Esophagus (tissue), 2 donors: ENCODE measurements at regions not wholly inside any gene's neighbourhood (a gene's known extent, or its start where the extent isn't known, plus 50 kb on each side); places are given as distances from the start of the nearest gene placed in this dataset.
A peak's percentile ranks its signal among the peaks of the same experiment; 100 is the strongest.
"Not testable (repeated sequence)": the region's sequence is repeated elsewhere in the genome, so short reads cannot be mapped to it uniquely, and the experiment has no call there.

Experiments
- H3K27ac ChIP-seq, 2 donors: one replicate each; pipeline ENCODE4 v1.5.1; 2013; ENCODE audit warnings: low read depth in 2 of 2, mild to moderate bottlenecking in 2 of 2, inconsistent platforms in 1 of 2, low read length in 1 of 2, moderate library complexity in 1 of 2
- H3K27me3 ChIP-seq, 2 donors: one replicate each; pipeline ENCODE4 v1.6.1; 2013; ENCODE audit warnings: low read length in 2 of 2, control low read depth in 1 of 2, mild to moderate bottlenecking in 1 of 2; ENCODE audit not compliant: insufficient read depth in 2 of 2, control insufficient read depth in 1 of 2
- H3K36me3 ChIP-seq, 2 donors: one replicate each; pipeline ENCODE4 v1.6.1; 2013; ENCODE audit warnings: low read length in 1 of 2; ENCODE audit not compliant: control insufficient read depth in 2 of 2, insufficient read depth in 2 of 2
- H3K4me1 ChIP-seq, 2 donors: one replicate each; pipeline ENCODE4 v1.6.1; 2013; ENCODE audit warnings: low read length in 1 of 2; ENCODE audit not compliant: control insufficient read depth in 2 of 2, insufficient read depth in 2 of 2
- H3K4me3 ChIP-seq, 2 donors: one replicate each; pipeline ENCODE4 v1.5.1; 2013; ENCODE audit warnings: low read length in 2 of 2, mild to moderate bottlenecking in 2 of 2, low read depth in 1 of 2, moderate library complexity in 1 of 2
- H3K9me3 ChIP-seq, 2 donors: one replicate each; pipeline ENCODE4 v1.6.1; 2013; ENCODE audit warnings: mild to moderate bottlenecking in 2 of 2, low read depth in 1 of 2, low read length in 1 of 2, moderate library complexity in 1 of 2; ENCODE audit not compliant: control insufficient read depth in 2 of 2, insufficient read depth in 1 of 2
- WGBS, 2 donors: extraction: QIAGEN DNeasy Blood & Tissue Kit; methylation state at CpG; one replicate each; pipeline ENCODE4 v1.1.7; 2013; 5-methylcytosine and 5-hydroxymethylcytosine counted together
- donor health status: healthy with polysubstance abuse.
- donor health status: Bipolar disorder and iron deficiency.

- 90 to 95% methylated on average over 3 of the region's 3 CpGs for WGBS, 2 donors
These were observed 125.2 kb downstream of the UNC93B1 start for GRCh38 chr11:67878666-67879065.

GRCh38 chr11:67877316-67877715 is 126.6 kb downstream of the UNC93B1 start:
- H3K36me3 ChIP-seq, H3K9me3 ChIP-seq, H3K4me1 ChIP-seq, H3K4me3 ChIP-seq, H3K27ac ChIP-seq, H3K27me3 ChIP-seq: not testable (repeated sequence)
- WGBS, 2 donors: 60 to 66% methylated on average over 4 of the region's 4 CpGs

More at GRCh38 chr11:67878666-67879065, 125.2 kb downstream of the UNC93B1 start:
- not testable (repeated sequence) for H3K9me3 ChIP-seq, H3K27ac ChIP-seq, H3K27me3 ChIP-seq, H3K4me3 ChIP-seq, H3K36me3 ChIP-seq, H3K4me1 ChIP-seq

- not testable (repeated sequence) for H3K4me3 ChIP-seq, H3K9me3 ChIP-seq, H3K27me3 ChIP-seq, H3K36me3 ChIP-seq, H3K4me1 ChIP-seq, H3K27ac ChIP-seq
- WGBS, 2 donors: 80 to 81% methylated on average over 12 of the region's 12 CpGs
These were observed 130.7 kb downstream of the UNC93B1 start for GRCh38 chr11:67873223-67873622.

- not testable (repeated sequence) for H3K27me3 ChIP-seq, H3K36me3 ChIP-seq, H3K27ac ChIP-seq, H3K4me3 ChIP-seq, H3K4me1 ChIP-seq, H3K9me3 ChIP-seq
- WGBS, 2 donors: 90 to 93% methylated on average over 5 of the region's 5 CpGs
These were observed 132.7 kb downstream of the UNC93B1 start for GRCh38 chr11:67871168-67871567.

GRCh38 chr11:67862896-67863295 is 141.0 kb downstream of the UNC93B1 start:
- not testable (repeated sequence) for H3K36me3 ChIP-seq, H3K27me3 ChIP-seq, H3K27ac ChIP-seq, H3K4me1 ChIP-seq, H3K4me3 ChIP-seq, H3K9me3 ChIP-seq
- WGBS, 2 donors: 43 to 51% methylated on average over 3 of the region's 3 CpGs

- H3K9me3 ChIP-seq, H3K36me3 ChIP-seq, H3K4me1 ChIP-seq, H3K4me3 ChIP-seq, H3K27ac ChIP-seq, H3K27me3 ChIP-seq: not testable (repeated sequence)
- WGBS, 2 donors: 70 to 73% methylated on average over 4 of the region's 6 CpGs
These were observed 144.3 kb downstream of the UNC93B1 start for GRCh38 chr11:67859513-67860161.

- H3K27ac ChIP-seq, H3K4me1 ChIP-seq, H3K36me3 ChIP-seq, H3K27me3 ChIP-seq, H3K4me3 ChIP-seq, H3K9me3 ChIP-seq: not testable (repeated sequence)
- 76 to 81% methylated on average over 7 of the region's 7 CpGs for WGBS, 2 donors
These were observed 153.2 kb downstream of the UNC93B1 start for GRCh38 chr11:67850747-67851146.

- not testable (repeated sequence) for H3K36me3 ChIP-seq, H3K4me1 ChIP-seq, H3K9me3 ChIP-seq, H3K27ac ChIP-seq, H3K4me3 ChIP-seq, H3K27me3 ChIP-seq
- 67 to 68% methylated on average over 4 to 7 of the region's 7 CpGs for WGBS, 2 donors
These were observed 154.1 kb downstream of the UNC93B1 start for GRCh38 chr11:67849766-67850165.

- not testable (repeated sequence) for H3K27me3 ChIP-seq, H3K4me1 ChIP-seq, H3K9me3 ChIP-seq, H3K36me3 ChIP-seq
- Histone ChIP-seq H3K4me3 (peak overlapping the region; percentile 10 to 41), H3K27ac (peak overlapping the region; percentile 27 to 83)
- WGBS, 2 donors: 38 to 40% methylated on average over 25 of the region's 25 CpGs
These were observed 155.7 kb downstream of the UNC93B1 start for GRCh38 chr11:67847896-67848875.

GRCh38 chr11:67846303-67846702 is 157.6 kb downstream of the UNC93B1 start:
- not testable (repeated sequence) for H3K4me3 ChIP-seq
- WGBS, 2 donors: 86 to 90% methylated on average over 3 of the region's 3 CpGs

More at GRCh38 chr11:67846303-67846702, 157.6 kb downstream of the UNC93B1 start:
- not testable (repeated sequence) for H3K36me3 ChIP-seq, H3K27me3 ChIP-seq, H3K9me3 ChIP-seq, H3K27ac ChIP-seq, H3K4me1 ChIP-seq
